ENCODE measurements at regions not wholly inside any gene's neighbourhood (a gene's known extent, or its start where the extent isn't known, plus 50 kb on each side); places are given as distances from the start of the nearest gene placed in this dataset.

- peaks cover 13 to 27% (median 19%) of the 10 kb centered on the region in 3 donors for H3K4me1 Mint-ChIP-seq
Measured at GRCh38 chr1:234879147-234880080, 249.2 kb downstream of the TOMM20 start.

DNA sequence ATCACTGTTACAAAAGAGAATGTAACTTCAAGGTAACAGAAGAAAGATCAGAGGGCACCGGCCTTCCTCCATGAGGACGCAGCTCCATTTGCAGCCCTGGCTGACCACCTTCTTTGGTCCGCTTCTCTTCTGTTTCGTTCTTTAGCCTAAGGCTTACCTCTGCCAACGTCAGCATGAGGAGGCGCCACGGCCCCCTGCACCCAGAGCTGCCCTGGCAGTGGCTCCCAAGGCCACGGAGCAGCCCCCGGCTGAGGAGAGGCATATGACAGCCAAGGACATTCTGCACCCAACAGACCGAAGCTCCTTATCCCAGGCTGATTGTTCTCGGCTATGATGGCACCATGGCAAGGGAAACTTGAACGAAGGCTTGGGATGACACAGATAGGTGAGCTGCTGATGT, 250.3 kb downstream of the TOMM20 start:
- peaks cover 10 to 27% (median 19%) of the 10 kb centered on the region in 3 donors for H3K4me1 Mint-ChIP-seq

More at GRCh38 chr1:234879147-234880080, 249.2 kb downstream of the TOMM20 start:
- ChIA-PET CTCF (no interaction called here), POLR2A (no interaction called here)
- Mint-ChIP-seq H3K36me3 (no peaks in the 10 kb centered on the region), H3K27ac (peak overlapping the region in 1 of 8 donors; percentile 2), H3K9me3 (peaks cover 0 to 3% (median 0%) of the 10 kb centered on the region in 5 donors), H3K27me3 (peaks cover 0 to 7% of the 10 kb centered on the region in 2 donors), H3K4me3 (peak overlapping the region in 1 of 7 donors; percentile 32)
- no peak overlapping the region for H3K4me3 ChIP-seq (ENCODE audit: low read length)
- H3K9me3 ChIP-seq (ENCODE audit: low read length), result no peaks in the 10 kb centered on the region
- no peaks in the 10 kb centered on the region for H3K36me3 ChIP-seq (ENCODE audit: insufficient read depth, low read length)
- no peaks in the 10 kb centered on the region for H3K27me3 ChIP-seq (ENCODE audit: insufficient read depth, low read length, poor library complexity, severe bottlenecking)
- no peak overlapping the region for H3K27ac ChIP-seq (ENCODE audit: low read depth, low read length)
- no peaks in the 10 kb centered on the region for H3K4me1 ChIP-seq (ENCODE audit: insufficient read depth, low read length)
- no peak for DNase-seq

DNA sequence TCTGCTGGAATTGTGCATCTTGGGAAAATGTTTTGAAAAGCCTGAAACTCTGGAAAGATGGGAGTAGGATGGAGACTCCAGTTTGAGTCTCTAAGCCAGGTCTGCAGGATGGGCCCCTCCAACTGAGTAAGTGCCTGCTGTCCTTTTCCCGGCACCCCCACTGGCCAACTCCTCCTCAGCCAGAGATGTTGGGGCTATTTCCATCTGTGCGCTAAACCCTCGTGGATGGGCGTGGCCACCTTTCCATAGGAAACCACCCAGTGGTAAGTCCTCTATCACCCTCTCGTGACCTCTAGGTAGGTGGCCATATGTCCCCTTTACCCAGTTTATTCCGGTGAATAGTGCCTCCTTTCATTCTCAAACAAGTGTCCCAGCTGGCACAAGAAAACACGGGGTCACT, 250.9 kb downstream of the TOMM20 start:
- Mint-ChIP-seq H3K27me3 (no peaks in the 10 kb centered on the region), H3K27ac (no peak overlapping the region), H3K36me3 (no peaks in the 10 kb centered on the region), H3K9me3 (no peaks in the 10 kb centered on the region), H3K4me3 (no peak overlapping the region), H3K4me1 (peaks cover 10 to 25% (median 19%) of the 10 kb centered on the region in 3 donors)
- Histone ChIP-seq H3K4me1 (ENCODE audit: insufficient read depth, low read length) (no peaks in the 10 kb centered on the region), H3K27ac (ENCODE audit: low read depth, low read length) (peak overlapping the region; percentile 81), H3K36me3 (ENCODE audit: insufficient read depth, low read length) (no peaks in the 10 kb centered on the region), H3K9me3 (ENCODE audit: low read length) (no peaks in the 10 kb centered on the region), H3K4me3 (ENCODE audit: low read length) (no peak overlapping the region), H3K27me3 (ENCODE audit: insufficient read depth, low read length, poor library complexity, severe bottlenecking) (no peaks in the 10 kb centered on the region)
- DNase-seq, result no peak
- ChIA-PET CTCF (no interaction called here), POLR2A (no interaction called here)

More for the DNA sequence above, 250.3 kb downstream of the TOMM20 start:
- H3K4me3 ChIP-seq (ENCODE audit: low read length), result no peak overlapping the region
- no peaks in the 10 kb centered on the region for H3K4me1 ChIP-seq (ENCODE audit: insufficient read depth, low read length)
- H3K4me3 Mint-ChIP-seq, result no peak overlapping the region
- H3K27me3 ChIP-seq (ENCODE audit: insufficient read depth, low read length, poor library complexity, severe bottlenecking), result no peaks in the 10 kb centered on the region
- ChIA-PET CTCF (no interaction called here), POLR2A (no interaction called here)
- peaks cover 0 to 2% of the 10 kb centered on the region in 2 donors for H3K27me3 Mint-ChIP-seq
- H3K9me3 ChIP-seq (ENCODE audit: low read length), result no peaks in the 10 kb centered on the region
- H3K9me3 Mint-ChIP-seq, result peaks cover 0 to 2% (median 0%) of the 10 kb centered on the region in 5 donors
- H3K36me3 ChIP-seq (ENCODE audit: insufficient read depth, low read length), result no peaks in the 10 kb centered on the region
- H3K27ac Mint-ChIP-seq, result no peak overlapping the region
- H3K36me3 Mint-ChIP-seq, result no peaks in the 10 kb centered on the region
- no peak overlapping the region for H3K27ac ChIP-seq (ENCODE audit: low read depth, low read length)
- DNase-seq, result no peak

DNA sequence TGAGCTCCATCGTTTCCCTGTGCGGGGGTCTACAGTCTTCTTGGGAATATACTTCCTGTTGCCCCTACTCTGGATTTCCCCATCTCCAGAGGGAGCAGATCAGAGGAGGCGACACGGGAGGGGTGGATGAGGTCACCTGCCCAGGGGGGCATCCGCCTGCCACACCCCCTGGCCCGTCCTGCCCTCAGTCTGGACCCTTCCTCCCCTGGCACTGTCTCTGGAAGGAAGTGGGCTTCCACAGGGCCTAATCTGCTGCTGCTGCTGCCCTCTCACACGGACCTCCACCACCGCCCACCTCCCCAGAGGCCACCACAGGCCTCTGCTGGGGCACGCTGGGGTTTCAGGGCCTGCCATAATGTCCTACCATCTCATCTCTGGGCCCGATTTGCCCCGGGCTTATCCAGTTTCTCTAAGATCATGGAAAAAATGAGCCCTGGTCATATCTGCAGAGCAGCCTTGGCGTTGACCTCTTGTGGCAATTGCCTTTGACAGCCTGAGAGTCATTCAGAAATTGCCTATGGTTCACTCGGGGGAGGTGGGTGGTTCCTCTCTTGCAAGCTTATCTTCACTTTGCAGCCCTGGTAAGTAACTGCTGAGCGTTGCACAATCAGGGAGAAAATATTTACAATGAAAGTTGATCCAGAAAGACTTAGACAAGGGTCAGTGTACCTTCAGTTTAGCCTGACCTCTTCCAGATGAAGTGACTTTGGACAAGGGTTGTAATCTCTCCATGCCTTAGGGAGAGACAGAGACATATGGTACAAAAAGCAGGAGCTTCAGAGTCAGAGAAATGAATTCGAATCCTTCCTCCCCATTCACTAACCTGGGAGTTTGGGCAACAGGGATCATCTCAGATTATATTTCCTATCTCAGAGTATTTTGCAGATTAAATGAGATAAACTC, 252.4 kb downstream of the TOMM20 start:
- H3K9me3 ChIP-seq (ENCODE audit: low read length), result no peaks in the 10 kb centered on the region
- H3K27me3 Mint-ChIP-seq, result no peaks in the 10 kb centered on the region
- no peak overlapping the region for H3K4me3 ChIP-seq (ENCODE audit: low read length)
- H3K4me3 Mint-ChIP-seq, result no peak overlapping the region
- H3K36me3 ChIP-seq (ENCODE audit: insufficient read depth, low read length), result no peaks in the 10 kb centered on the region
- ChIA-PET POLR2A (no interaction called here), CTCF (interaction anchor here (1.8 kb wide), 1 partner anchor 275 kb away, joined by 4 read pairs; no protein-coding TSS in a partner anchor)
- H3K27ac ChIP-seq (ENCODE audit: low read depth, low read length), result peak overlapping the region; percentile 81
- no peak for DNase-seq
- no peaks in the 10 kb centered on the region for H3K9me3 Mint-ChIP-seq
- peak overlapping the region in 1 of 8 donors; percentile 57 for H3K27ac Mint-ChIP-seq
- no peaks in the 10 kb centered on the region for H3K36me3 Mint-ChIP-seq
- H3K27me3 ChIP-seq (ENCODE audit: insufficient read depth, low read length, poor library complexity, severe bottlenecking), result no peaks in the 10 kb centered on the region
- no peaks in the 10 kb centered on the region for H3K4me1 ChIP-seq (ENCODE audit: insufficient read depth, low read length)
- peaks cover 4 to 13% (median 8%) of the 10 kb centered on the region in 3 donors for H3K4me1 Mint-ChIP-seq

GRCh38 chr1:234875328-234875952, 253.2 kb downstream of the TOMM20 start:
- H3K27ac Mint-ChIP-seq, result peak overlapping the region in 2 of 8 donors; percentile 4 to 55
- no peaks in the 10 kb centered on the region for H3K9me3 Mint-ChIP-seq
- no peak overlapping the region for H3K4me3 Mint-ChIP-seq
- H3K4me1 ChIP-seq (ENCODE audit: insufficient read depth, low read length), result no peaks in the 10 kb centered on the region
- no peaks in the 10 kb centered on the region for H3K9me3 ChIP-seq (ENCODE audit: low read length)
- no peak overlapping the region for H3K4me3 ChIP-seq (ENCODE audit: low read length)
- DNase-seq, result no peak
- H3K27me3 Mint-ChIP-seq, result no peaks in the 10 kb centered on the region
- H3K36me3 Mint-ChIP-seq, result no peaks in the 10 kb centered on the region
- ChIA-PET POLR2A (no interaction called here), CTCF (interaction anchor here (1.8 kb wide), 1 partner anchor 274 kb away, joined by 4 read pairs; no protein-coding TSS in a partner anchor)
- peaks cover 4 to 12% (median 8%) of the 10 kb centered on the region in 3 donors for H3K4me1 Mint-ChIP-seq
- no peaks in the 10 kb centered on the region for H3K27me3 ChIP-seq (ENCODE audit: insufficient read depth, low read length, poor library complexity, severe bottlenecking)
- H3K27ac ChIP-seq (ENCODE audit: low read depth, low read length), result peak overlapping the region; percentile 81
- no peaks in the 10 kb centered on the region for H3K36me3 ChIP-seq (ENCODE audit: insufficient read depth, low read length)

- H3K4me1 ChIP-seq (ENCODE audit: insufficient read depth, low read length), result no peaks in the 10 kb centered on the region
- H3K27me3 ChIP-seq (ENCODE audit: insufficient read depth, low read length, poor library complexity, severe bottlenecking), result no peaks in the 10 kb centered on the region
- no peak overlapping the region for H3K4me3 ChIP-seq (ENCODE audit: low read length)
- no peaks in the 10 kb centered on the region for H3K36me3 Mint-ChIP-seq
- H3K27ac Mint-ChIP-seq, result no peak overlapping the region
- H3K9me3 ChIP-seq (ENCODE audit: low read length), result no peaks in the 10 kb centered on the region
- peak overlapping the region; percentile 81 for H3K27ac ChIP-seq (ENCODE audit: low read depth, low read length)
- ChIA-PET CTCF (interaction anchor here (1.0 kb wide), 1 partner anchor 10 kb away, joined by 3 read pairs; no protein-coding TSS in a partner anchor), POLR2A (no interaction called here)
- H3K9me3 Mint-ChIP-seq, result no peaks in the 10 kb centered on the region
- peaks cover 4 to 6% (median 6%) of the 10 kb centered on the region in 3 donors for H3K4me1 Mint-ChIP-seq
- DNase-seq, result no peak
- no peak overlapping the region for H3K4me3 Mint-ChIP-seq
- H3K36me3 ChIP-seq (ENCODE audit: insufficient read depth, low read length), result no peaks in the 10 kb centered on the region
- H3K27me3 Mint-ChIP-seq, result no peaks in the 10 kb centered on the region
Measured at GRCh38 chr1:234874291-234875288, 254.0 kb downstream of the TOMM20 start.

GRCh38 chr1:234871710-234872271, 256.8 kb downstream of the TOMM20 start:
- Histone ChIP-seq H3K36me3 (ENCODE audit: insufficient read depth, low read length) (no peaks in the 10 kb centered on the region), H3K27me3 (ENCODE audit: insufficient read depth, low read length, poor library complexity, severe bottlenecking) (no peaks in the 10 kb centered on the region), H3K4me1 (ENCODE audit: insufficient read depth, low read length) (no peaks in the 10 kb centered on the region), H3K4me3 (ENCODE audit: low read length) (no peak overlapping the region), H3K27ac (ENCODE audit: low read depth, low read length) (no peak overlapping the region), H3K9me3 (ENCODE audit: low read length) (no peaks in the 10 kb centered on the region)
- Mint-ChIP-seq H3K36me3 (no peaks in the 10 kb centered on the region), H3K4me3 (peak overlapping the region in 1 of 7 donors; percentile 48), H3K27me3 (no peaks in the 10 kb centered on the region), H3K27ac (peak overlapping the region in 3 of 8 donors; percentile 0 to 14 (median 5)), H3K9me3 (no peaks in the 10 kb centered on the region), H3K4me1 (peaks cover 2 to 6% (median 5%) of the 10 kb centered on the region in 3 donors)
- ChIA-PET CTCF (no interaction called here), POLR2A (no interaction called here)
- DNase-seq, result no peak

Measured in CD8-positive, alpha-beta memory T cell (primary cell).